GM23338 (cell line): ENCODE measurements at regions not wholly inside any gene's neighbourhood (a gene's known extent, or its start where the extent isn't known, plus 50 kb on each side); places are given as distances from the start of the nearest gene placed in this dataset.

Source experiments
- ATAC-seq: fragments of 200-7000 bp; cut with Tn5 transposase; 3 replicates; pipeline ENCODE4 v1.9.1; 2020
- DNase-seq: peaks from one replicate; pipeline ENCODE4 v3.0.0-alpha.2; 2015; ENCODE audit warnings: low spot score
- H2AFZ ChIP-seq: fragments of 200-600 bp; sonication (generic); 2 replicates; pipeline ENCODE4 v1.8.0; 2016; ENCODE audit warnings: antibody characterized with exemption, mild to moderate bottlenecking, moderate library complexity
- H3F3A ChIP-seq: fragments of 200-600 bp; sonication (generic); replicated peaks from 2 replicates; pipeline ENCODE4 v1.8.0; 2017; ENCODE audit warnings: antibody characterized with exemption, mixed run types, low read depth
- H3K27ac ChIP-seq: fragments of 200-600 bp; sonication (generic); 2 replicates; pipeline ENCODE4 v1.6.1; 2016; ENCODE audit warnings: low read depth
- H3K27me3 ChIP-seq: fragments of 200-600 bp; sonication (generic); 2 replicates; pipeline ENCODE4 v1.8.0; 2016; ENCODE audit warnings: mild to moderate bottlenecking, mixed run types, moderate library complexity; ENCODE audit not compliant: insufficient read depth
- H3K36me3 ChIP-seq: fragments of 200-600 bp; sonication (generic); 2 replicates; pipeline ENCODE4 v1.8.0; 2016; ENCODE audit warnings: mild to moderate bottlenecking; ENCODE audit not compliant: insufficient read depth
- H3K4me1 ChIP-seq: fragments of 200-600 bp; sonication (generic); 2 replicates; pipeline ENCODE4 v1.8.0; 2016; ENCODE audit warnings: mild to moderate bottlenecking, moderate library complexity; ENCODE audit not compliant: insufficient read depth
- H3K4me2 ChIP-seq: fragments of 200-600 bp; sonication (generic); 2 replicates; pipeline ENCODE4 v1.7.1; 2017; ENCODE audit warnings: mixed run types
- H3K4me3 ChIP-seq: fragments of 200-600 bp; sonication (generic); 2 replicates; pipeline ENCODE4 v1.6.1; 2016; ENCODE audit warnings: mixed run types
- H3K79me2 ChIP-seq: fragments of 200-600 bp; sonication (generic); replicated peaks from 2 replicates; pipeline ENCODE4 v1.8.0; 2017; ENCODE audit warnings: mild to moderate bottlenecking; ENCODE audit not compliant: insufficient read depth
- H3K9me2 ChIP-seq: fragments of 200-600 bp; sonication (generic); 2 replicates; pipeline ENCODE4 v1.8.0; 2017; ENCODE audit not compliant: insufficient read depth
- H4K20me1 ChIP-seq: fragments of 200-600 bp; sonication (generic); replicated peaks from 2 replicates; pipeline ENCODE4 v1.8.0; 2017; ENCODE audit warnings: mild to moderate bottlenecking; ENCODE audit not compliant: insufficient read depth
- H3K27ac Mint-ChIP-seq: 2 replicates; pipeline ENCODE4 v1.8.0; 2020; ENCODE audit warnings: inconsistent platforms, mild to moderate bottlenecking, moderate library complexity, mixed read lengths
- H3K27me3 Mint-ChIP-seq: 3 replicates; pipeline ENCODE4 v1.8.0; 2022; ENCODE audit warnings: low read depth, mild to moderate bottlenecking, moderate library complexity, mixed read lengths, inconsistent platforms; ENCODE audit not compliant: insufficient read depth, poor library complexity
- H3K36me3 Mint-ChIP-seq: 3 replicates; pipeline ENCODE4 v1.8.0; 2021; ENCODE audit warnings: low read depth, mild to moderate bottlenecking, inconsistent platforms, moderate library complexity, mixed read lengths
- H3K4me1 Mint-ChIP-seq: 3 replicates; pipeline ENCODE4 v1.8.0; 2020; ENCODE audit warnings: mild to moderate bottlenecking, inconsistent platforms, mixed read lengths
- H3K4me3 Mint-ChIP-seq: 3 replicates; pipeline ENCODE4 v1.8.0; 2021; ENCODE audit warnings: moderate library complexity, mild to moderate bottlenecking, inconsistent platforms, mixed read lengths
- H3K9me3 Mint-ChIP-seq: 3 replicates; pipeline ENCODE4 v1.8.0; 2020; ENCODE audit warnings: moderate library complexity, mild to moderate bottlenecking, inconsistent platforms, mixed read lengths
- CTCF ChIP-seq, 2 experiments: fragments of 200-600 bp in 1 of 2; sonication (generic) in 1 of 2; conservative IDR thresholded peaks; 2 replicates each; pipeline versions ENCODE4 v1.5.1 to v1.6.1; 2016 to 2017; ENCODE audit warnings: antibody characterized with exemption in 2 of 2, low read depth in 2 of 2, mild to moderate bottlenecking in 2 of 2, moderate library complexity in 1 of 2
- EZH2 ChIP-seq: fragments of 200-600 bp; sonication (generic); IDR thresholded peaks from one replicate; pipeline ENCODE4 v1.8.0; 2017; ENCODE audit warnings: antibody characterized with exemption, mild to moderate bottlenecking, low read depth; ENCODE audit not compliant: unreplicated experiment
- REST ChIP-seq: IDR thresholded peaks from one replicate; pipeline ENCODE4 v1.6.1; 2018; ENCODE audit warnings: antibody characterized with exemption; ENCODE audit not compliant: unreplicated experiment
- STAT1 ChIP-seq: IDR thresholded peaks from one replicate; pipeline ENCODE4 v1.6.1; 2016; ENCODE audit warnings: antibody characterized with exemption; ENCODE audit not compliant: unreplicated experiment
- ZNF114 ChIP-seq: fragments of 250-450 bp; sonication (Bioruptor Pico); IDR thresholded peaks from 2 replicates; pipeline ENCODE4 v1.5.0; 2020; ENCODE audit warnings: mild to moderate bottlenecking, moderate library complexity
- ZNF331 ChIP-seq: fragments of 250-450 bp; sonication (Bioruptor Pico); IDR thresholded peaks from 2 replicates; pipeline ENCODE4 v1.5.0; 2020; ENCODE audit warnings: low read depth, mild to moderate bottlenecking, moderate library complexity
- TF ChIP-seq, protein P1 (sequence below): fragments of 250-450 bp; sonication (Bioruptor Pico); IDR thresholded peaks from 2 replicates; pipeline ENCODE4 v1.5.0; 2020; ENCODE audit warnings: mild to moderate bottlenecking, moderate library complexity

GRCh38 chr14:34223373-34224148 is 238.5 kb downstream of the SPTSSA start (continued):
- no peak for TF ChIP-seq STAT1
- TF ChIP-seq, protein P1, sequence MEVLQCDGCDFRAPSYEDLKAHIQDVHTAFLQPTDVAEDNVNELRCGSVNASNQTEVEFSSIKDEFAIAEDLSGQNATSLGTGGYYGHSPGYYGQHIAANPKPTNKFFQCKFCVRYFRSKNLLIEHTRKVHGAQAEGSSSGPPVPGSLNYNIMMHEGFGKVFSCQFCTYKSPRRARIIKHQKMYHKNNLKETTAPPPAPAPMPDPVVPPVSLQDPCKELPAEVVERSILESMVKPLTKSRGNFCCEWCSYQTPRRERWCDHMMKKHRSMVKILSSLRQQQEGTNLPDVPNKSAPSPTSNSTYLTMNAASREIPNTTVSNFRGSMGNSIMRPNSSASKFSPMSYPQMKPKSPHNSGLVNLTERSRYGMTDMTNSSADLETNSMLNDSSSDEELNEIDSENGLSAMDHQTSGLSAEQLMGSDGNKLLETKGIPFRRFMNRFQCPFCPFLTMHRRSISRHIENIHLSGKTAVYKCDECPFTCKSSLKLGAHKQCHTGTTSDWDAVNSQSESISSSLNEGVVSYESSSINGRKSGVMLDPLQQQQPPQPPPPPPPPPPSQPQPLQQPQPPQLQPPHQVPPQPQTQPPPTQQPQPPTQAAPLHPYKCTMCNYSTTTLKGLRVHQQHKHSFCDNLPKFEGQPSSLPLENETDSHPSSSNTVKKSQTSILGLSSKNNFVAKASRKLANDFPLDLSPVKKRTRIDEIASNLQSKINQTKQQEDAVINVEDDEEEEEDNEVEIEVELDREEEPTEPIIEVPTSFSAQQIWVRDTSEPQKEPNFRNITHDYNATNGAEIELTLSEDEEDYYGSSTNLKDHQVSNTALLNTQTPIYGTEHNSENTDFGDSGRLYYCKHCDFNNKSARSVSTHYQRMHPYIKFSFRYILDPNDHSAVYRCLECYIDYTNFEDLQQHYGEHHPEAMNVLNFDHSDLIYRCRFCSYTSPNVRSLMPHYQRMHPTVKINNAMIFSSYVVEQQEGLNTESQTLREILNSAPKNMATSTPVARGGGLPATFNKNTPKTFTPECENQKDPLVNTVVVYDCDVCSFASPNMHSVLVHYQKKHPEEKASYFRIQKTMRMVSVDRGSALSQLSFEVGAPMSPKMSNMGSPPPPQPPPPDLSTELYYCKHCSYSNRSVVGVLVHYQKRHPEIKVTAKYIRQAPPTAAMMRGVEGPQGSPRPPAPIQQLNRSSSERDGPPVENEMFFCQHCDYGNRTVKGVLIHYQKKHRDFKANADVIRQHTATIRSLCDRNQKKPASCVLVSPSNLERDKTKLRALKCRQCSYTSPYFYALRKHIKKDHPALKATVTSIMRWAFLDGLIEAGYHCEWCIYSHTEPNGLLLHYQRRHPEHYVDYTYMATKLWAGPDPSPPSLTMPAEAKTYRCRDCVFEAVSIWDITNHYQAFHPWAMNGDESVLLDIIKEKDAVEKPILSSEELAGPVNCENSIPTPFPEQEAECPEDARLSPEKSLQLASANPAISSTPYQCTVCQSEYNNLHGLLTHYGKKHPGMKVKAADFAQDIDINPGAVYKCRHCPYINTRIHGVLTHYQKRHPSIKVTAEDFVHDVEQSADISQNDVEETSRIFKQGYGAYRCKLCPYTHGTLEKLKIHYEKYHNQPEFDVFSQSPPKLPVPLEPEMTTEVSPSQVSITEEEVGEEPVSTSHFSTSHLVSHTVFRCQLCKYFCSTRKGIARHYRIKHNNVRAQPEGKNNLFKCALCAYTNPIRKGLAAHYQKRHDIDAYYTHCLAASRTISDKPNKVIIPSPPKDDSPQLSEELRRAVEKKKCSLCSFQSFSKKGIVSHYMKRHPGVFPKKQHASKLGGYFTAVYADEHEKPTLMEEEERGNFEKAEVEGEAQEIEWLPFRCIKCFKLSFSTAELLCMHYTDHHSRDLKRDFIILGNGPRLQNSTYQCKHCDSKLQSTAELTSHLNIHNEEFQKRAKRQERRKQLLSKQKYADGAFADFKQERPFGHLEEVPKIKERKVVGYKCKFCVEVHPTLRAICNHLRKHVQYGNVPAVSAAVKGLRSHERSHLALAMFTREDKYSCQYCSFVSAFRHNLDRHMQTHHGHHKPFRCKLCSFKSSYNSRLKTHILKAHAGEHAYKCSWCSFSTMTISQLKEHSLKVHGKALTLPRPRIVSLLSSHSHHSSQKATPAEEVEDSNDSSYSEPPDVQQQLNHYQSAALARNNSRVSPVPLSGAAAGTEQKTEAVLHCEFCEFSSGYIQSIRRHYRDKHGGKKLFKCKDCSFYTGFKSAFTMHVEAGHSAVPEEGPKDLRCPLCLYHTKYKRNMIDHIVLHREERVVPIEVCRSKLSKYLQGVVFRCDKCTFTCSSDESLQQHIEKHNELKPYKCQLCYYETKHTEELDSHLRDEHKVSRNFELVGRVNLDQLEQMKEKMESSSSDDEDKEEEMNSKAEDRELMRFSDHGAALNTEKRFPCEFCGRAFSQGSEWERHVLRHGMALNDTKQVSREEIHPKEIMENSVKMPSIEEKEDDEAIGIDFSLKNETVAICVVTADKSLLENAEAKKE = no peak

- no peaks in the 10 kb centered on the region for H3K36me3 ChIP-seq
- H3K9me2 ChIP-seq = peaks cover 5% of the 10 kb centered on the region
- H3K4me2 ChIP-seq = no peak overlapping the region
- no peaks in the 10 kb centered on the region for H3K27me3 Mint-ChIP-seq
- H3K27me3 ChIP-seq = no peaks in the 10 kb centered on the region
- no peaks in the 10 kb centered on the region for H3F3A ChIP-seq
- no peaks in the 10 kb centered on the region for H3K36me3 Mint-ChIP-seq
- H3K9me3 Mint-ChIP-seq = no peaks in the 10 kb centered on the region
- TF ChIP-seq ZNF114 (CRISPR knock-in tag) (no peak), STAT1 (no peak)
- peaks cover 16% of the 10 kb centered on the region for H3K4me1 Mint-ChIP-seq
- peaks cover 18% of the 10 kb centered on the region; the same call in 1 of the 2 replicates for H3K4me1 ChIP-seq
- no peak overlapping the region for H2AFZ ChIP-seq
- no peak overlapping the region for H3K4me3 Mint-ChIP-seq
- ATAC-seq (no peak), DNase-seq (peak; percentile 5)
- H4K20me1 ChIP-seq = no peaks in the 10 kb centered on the region
- H3K4me3 ChIP-seq = no peak overlapping the region
- H3K27ac Mint-ChIP-seq = no peak overlapping the region; the same call in 1 of the 2 replicates
- H3K79me2 ChIP-seq = no peaks in the 10 kb centered on the region
- H3K27ac ChIP-seq = no peak overlapping the region
Measured at GRCh38 chr14:34222867-34223266, 239.2 kb downstream of the SPTSSA start.

GRCh38 chr14:34222122-34222521 is 239.9 kb downstream of the SPTSSA start:
- Mint-ChIP-seq H3K27ac (no peak overlapping the region), H3K36me3 (no peaks in the 10 kb centered on the region), H3K9me3 (no peaks in the 10 kb centered on the region), H3K27me3 (no peaks in the 10 kb centered on the region), H3K4me1 (peaks cover 14% of the 10 kb centered on the region), H3K4me3 (no peak overlapping the region)
- Histone ChIP-seq H3K27ac (no peak overlapping the region), H3K4me1 (peaks cover 18% of the 10 kb centered on the region; the same call in 1 of the 2 replicates), H3K9me2 (peaks cover 5% of the 10 kb centered on the region), H4K20me1 (no peaks in the 10 kb centered on the region), H3K27me3 (no peaks in the 10 kb centered on the region), H3K4me2 (no peak overlapping the region), H2AFZ (no peak overlapping the region), H3F3A (no peaks in the 10 kb centered on the region), H3K79me2 (no peaks in the 10 kb centered on the region), H3K4me3 (no peak overlapping the region), H3K36me3 (no peaks in the 10 kb centered on the region)
- DNase-seq (no peak), ATAC-seq (no peak)
- TF ChIP-seq STAT1 = no peak
- no peak for TF ChIP-seq EZH2
- TF ChIP-seq CTCF (conservative IDR thresholded peaks at IDR 0.05; ENCODE audit: low read depth in 2 of 2) = no peak
- no peak for TF ChIP-seq REST
- no peak for TF ChIP-seq ZNF331 (CRISPR knock-in tag)
